Right lobe of liver (tissue), 6 donors: ENCODE measurements at regions not wholly inside any gene's neighbourhood (a gene's known extent, or its start where the extent isn't known, plus 50 kb on each side); places are given as distances from the start of the nearest gene placed in this dataset.

Experiments
- ATAC-seq, 4 donors: fragments of 200-7000 bp; cut with Tn5 transposase; one replicate each; pipeline ENCODE4 v1.9.1; 2020; ENCODE audit warnings: mild to moderate bottlenecking in 4 of 4, moderate library complexity in 4 of 4
- DNase-seq, 3 donors: peaks; one replicate each; pipeline ENCODE4 v3.0.0-alpha.2; 2020
- H3K27ac ChIP-seq, 3 donors: fragments of 200-600 bp; one replicate each; pipeline ENCODE4 v1.8.0; 2022
- H3K27me3 ChIP-seq, 2 donors: fragments of 200-600 bp; one replicate each; pipeline ENCODE4 v1.8.0; 2022
- H3K36me3 ChIP-seq, 4 donors: fragments of 200-600 bp; sonication (generic) in 1 of 4; one replicate each; pipeline versions ENCODE4 v1.5.1 to v1.8.0; 2017 to 2022; ENCODE audit warnings: control low read depth in 1 of 4
- H3K4me1 ChIP-seq, 4 donors: fragments of 200-600 bp; sonication (generic) in 1 of 4; one replicate each; pipeline versions ENCODE4 v1.5.1 to v1.8.0; 2017 to 2022; ENCODE audit warnings: control low read depth in 1 of 4
- H3K4me3 ChIP-seq, 3 donors: fragments of 200-600 bp; one replicate each; pipeline ENCODE4 v1.8.0; 2022
- H3K9me3 ChIP-seq, 4 donors: fragments of 200-600 bp; sonication (generic) in 1 of 4; one replicate each; pipeline versions ENCODE4 v1.5.1 to v1.8.0; 2017 to 2022; ENCODE audit warnings: control low read depth in 1 of 4
- CTCF ChIP-seq, 4 donors: fragments of 200-600 bp in 3 of 4; fragments of 450-650 bp in 1 of 4; IDR thresholded peaks; one replicate each; pipeline versions ENCODE4 v1.5.1 to v1.8.0; 2016 to 2022; ENCODE audit warnings: antibody characterized with exemption in 4 of 4, mild to moderate bottlenecking in 2 of 4
- POLR2A ChIP-seq: fragments of 450-650 bp; IDR thresholded peaks from one replicate; pipeline ENCODE4 v1.6.1; 2017; ENCODE audit warnings: antibody characterized with exemption, mild to moderate bottlenecking
- WGBS: methylation state at CpG from one replicate; pipeline ENCODE4 v1.1.6; 2018; ENCODE audit warnings: low coverage, low lambda C conversion rate; ENCODE audit not compliant: insufficient coverage; ENCODE audit errors: missing lambda C conversion rate; 5-methylcytosine and 5-hydroxymethylcytosine counted together
- intact Hi-C, 2 donors: fragments of 100-400 bp; cut with DNase I; formaldehyde crosslinking; loops; one replicate each; pipeline versions ENCODE4 v1.11.2 to v1.14.1; 2022
- donor health status: DM: no; HTN: yes; CAD: no.
- donor health status: DM: no; HTN: no; CAD: no.
- donor health status: DM: no; HTN: no; CAD: no.
- donor health status: DM: no; HTN: yes; CAD: no.
- donor health status: DM: no; HTN: yes; CAD: no.

- intact Hi-C loops: no loop called here
- ATAC-seq: no peak
- peaks cover 0 to 10% (median 0%) of the 10 kb centered on the region in 4 donors for H3K4me1 ChIP-seq
- H3K4me3 ChIP-seq: no peak overlapping the region
- H3K9me3 ChIP-seq: no peaks in the 10 kb centered on the region
- no peak for DNase-seq
- no peaks in the 10 kb centered on the region for H3K27me3 ChIP-seq
- no peaks in the 10 kb centered on the region for H3K36me3 ChIP-seq
- TF ChIP-seq CTCF (IDR thresholded peaks at IDR 0.05) (no peak), POLR2A (no peak)
- no peak overlapping the region for H3K27ac ChIP-seq
Observed at GRCh38 chr7:85525676-85526075, 338.8 kb upstream of the SEMA3D start.

- TF ChIP-seq POLR2A: no peak
- no peak for TF ChIP-seq CTCF (IDR thresholded peaks at IDR 0.05)
- Histone ChIP-seq H3K4me1 (no peaks in the 10 kb centered on the region), H3K27ac (no peak overlapping the region), H3K4me3 (no peak overlapping the region), H3K27me3 (no peaks in the 10 kb centered on the region), H3K9me3 (no peaks in the 10 kb centered on the region), H3K36me3 (no peaks in the 10 kb centered on the region)
- no peak for ATAC-seq
- no peak for DNase-seq
- WGBS: 60% methylated on average over 4 of the region's 4 CpGs
- intact Hi-C loops: no loop called here
Observed at GRCh38 chr7:85522070-85522469, 335.2 kb upstream of the SEMA3D start.

GRCh38 chr7:85521108-85521694, 334.3 kb upstream of the SEMA3D start:
- Histone ChIP-seq H3K27me3 (no peaks in the 10 kb centered on the region), H3K9me3 (no peaks in the 10 kb centered on the region), H3K4me3 (no peak overlapping the region), H3K36me3 (no peaks in the 10 kb centered on the region), H3K4me1 (no peaks in the 10 kb centered on the region), H3K27ac (no peak overlapping the region)
- DNase-seq (no peak), ATAC-seq (no peak)
- WGBS: 43% methylated on average over 3 of the region's 3 CpGs
- intact Hi-C loops: no loop called here
- no peak for TF ChIP-seq POLR2A
- no peak for TF ChIP-seq CTCF (IDR thresholded peaks at IDR 0.05)

- TF ChIP-seq POLR2A (no peak), CTCF (IDR thresholded peaks at IDR 0.05) (no peak)
- ATAC-seq: no peak
- H3K36me3 ChIP-seq: no peaks in the 10 kb centered on the region
Observed at GRCh38 chr7:85520175-85520574, 333.3 kb upstream of the SEMA3D start.

GRCh38 chr7:85516675-85517074, 329.8 kb upstream of the SEMA3D start:
- WGBS: 57% methylated on average over 2 of the region's 2 CpGs
- no peak overlapping the region for H3K4me3 ChIP-seq
- no peak overlapping the region for H3K27ac ChIP-seq
- TF ChIP-seq POLR2A: no peak
- TF ChIP-seq CTCF (IDR thresholded peaks at IDR 0.05): no peak
- no peaks in the 10 kb centered on the region for H3K4me1 ChIP-seq
- DNase-seq (no peak), ATAC-seq (no peak)
- H3K9me3 ChIP-seq: no peaks in the 10 kb centered on the region
- H3K36me3 ChIP-seq: no peaks in the 10 kb centered on the region
- no peaks in the 10 kb centered on the region for H3K27me3 ChIP-seq
- intact Hi-C loops: no loop called here

More at GRCh38 chr7:85520175-85520574, 333.3 kb upstream of the SEMA3D start:
- Histone ChIP-seq H3K9me3 (no peaks in the 10 kb centered on the region), H3K27me3 (no peaks in the 10 kb centered on the region), H3K27ac (no peak overlapping the region), H3K4me1 (no peaks in the 10 kb centered on the region), H3K4me3 (no peak overlapping the region)
- intact Hi-C loops: no loop called here
- no peak for DNase-seq
